NOMO-1 (cell line): ENCODE measurements at regions not wholly inside any gene's neighbourhood (a gene's known extent, or its start where the extent isn't known, plus 50 kb on each side); places are given as distances from the start of the nearest gene placed in this dataset.
"Not testable (repeated sequence)": the region's sequence is repeated elsewhere in the genome, so short reads cannot be mapped to it uniquely, and the experiment has no call there.

Experiments used
- DNase-seq, 2 experiments: peaks; one replicate each; lab custom pipeline; 2025; ENCODE audit not compliant: unreplicated experiment in 2 of 2; lab: John Stamatoyannopoulos, UW

GRCh38 chrX:16067886-16068515 is 55.4 kb upstream of the GRPR start:
- peak; percentile 26 to 46 for DNase-seq

DNA sequence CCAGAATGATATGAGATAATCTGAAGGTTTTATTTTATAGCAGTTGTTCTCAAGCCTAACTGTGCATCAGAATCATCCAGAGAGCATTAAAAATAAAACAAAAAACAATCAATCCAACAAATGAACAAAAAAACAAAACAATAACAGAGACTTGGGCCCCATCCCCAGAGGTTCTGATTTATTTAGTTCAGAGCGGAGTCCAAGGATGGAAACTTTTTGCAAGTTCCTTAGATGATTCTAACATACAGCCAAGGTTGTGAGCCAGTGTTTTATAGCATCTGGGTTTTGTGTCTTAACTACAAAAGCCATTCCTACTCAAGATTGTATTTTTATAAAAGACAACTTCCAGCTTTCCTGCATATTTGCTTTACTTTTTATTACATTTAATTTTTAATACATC is 59.4 kb upstream of the GRPR start:
- DNase-seq = no peak

- DNase-seq = no peak
These were observed 60.2 kb upstream of the GRPR start for GRCh38 chrX:16063141-16063540.

DNA sequence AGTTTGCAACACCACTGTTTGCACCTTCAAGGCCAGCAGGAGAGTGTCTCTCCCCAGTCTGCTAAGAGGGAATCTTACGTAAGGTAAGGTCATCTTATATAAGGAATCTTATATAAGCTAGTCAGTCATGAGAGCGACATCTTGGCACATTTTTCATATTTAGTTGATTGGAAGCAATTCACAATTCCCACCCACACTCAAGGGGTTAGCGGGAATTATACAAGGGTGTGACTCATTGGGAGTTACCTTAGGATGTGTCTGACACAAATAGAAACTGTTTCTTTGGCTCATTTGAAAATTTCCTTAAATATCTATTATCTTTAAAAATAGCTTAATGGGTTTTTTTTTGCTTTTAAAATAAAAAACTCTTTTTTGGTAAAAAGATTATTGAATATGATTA is 62.1 kb upstream of the GRPR start:
- DNase-seq = no peak

DNA sequence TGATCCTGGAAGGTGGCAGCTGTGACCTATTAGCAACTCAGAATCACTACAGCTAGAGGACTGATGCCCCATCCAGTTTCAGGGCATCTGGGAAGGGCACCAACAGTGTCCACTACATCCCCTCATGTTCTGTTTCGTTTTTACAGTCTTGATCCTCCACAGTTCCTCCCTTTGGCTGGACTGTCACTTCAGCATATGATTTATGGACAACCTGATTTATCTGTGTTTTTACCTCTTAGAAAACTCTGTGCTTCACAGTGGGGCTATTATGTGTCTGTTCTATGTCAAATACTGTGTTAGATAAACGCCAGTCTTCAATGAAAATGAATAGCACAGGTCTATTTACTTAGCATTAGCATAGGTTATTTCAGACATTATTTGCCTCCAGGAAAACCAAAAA is 63.1 kb upstream of the GRPR start:
- DNase-seq = no peak

DNA sequence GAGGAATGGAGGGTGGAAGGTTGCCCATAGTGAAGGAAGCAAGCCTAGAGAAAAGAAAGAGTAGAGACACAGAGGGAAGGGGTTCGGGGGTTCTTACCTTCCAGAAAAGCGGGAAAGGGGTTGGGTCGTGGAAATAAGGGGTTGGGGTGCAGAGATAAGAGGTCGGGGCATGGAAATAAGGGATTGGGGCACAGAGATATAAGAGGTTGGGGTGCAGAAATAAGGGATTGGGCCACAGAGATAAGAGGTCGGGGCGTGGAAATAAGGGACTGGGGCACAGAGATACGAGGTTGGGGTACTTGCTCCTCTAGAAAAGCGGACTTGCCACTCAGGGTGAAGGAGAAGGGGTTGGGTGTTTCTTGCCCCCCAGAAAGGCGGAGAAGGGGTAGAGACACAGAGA is 74.2 kb upstream of the GRPR start:
- DNase-seq = not testable (repeated sequence)

GRCh38 chrX:16042980-16043379 is 80.4 kb upstream of the GRPR start:
- DNase-seq = no peak

GRCh38 chrX:16039834-16040233 is 83.5 kb upstream of the GRPR start:
- no peak for DNase-seq

GRCh38 chrX:16039363-16039762 is 84.0 kb upstream of the GRPR start:
- no peak for DNase-seq

DNA sequence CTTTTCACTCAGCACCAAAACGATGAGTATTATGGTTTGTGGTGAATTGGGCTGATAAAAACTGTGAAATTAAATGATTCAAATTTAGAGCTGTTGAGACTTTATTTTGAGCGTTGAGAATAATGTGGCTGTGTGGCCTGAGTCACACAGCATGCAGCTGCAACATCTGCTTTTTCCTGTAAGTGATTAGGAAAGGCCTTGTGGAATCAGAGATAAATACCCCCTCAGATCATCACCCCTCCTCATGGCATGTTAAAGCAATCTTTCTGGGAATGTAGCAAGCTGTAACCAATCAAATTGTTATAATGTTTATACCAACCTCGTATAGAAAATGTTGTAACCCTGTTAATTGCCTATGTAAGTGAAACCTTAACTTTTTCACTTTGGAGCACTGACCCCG is 90.0 kb upstream of the GRPR start:
- DNase-seq = peak in 1 of 2 experiments; percentile 33

GRCh38 chrX:16028576-16028975 is 94.8 kb upstream of the GRPR start:
- peak; percentile 46 to 83 for DNase-seq

DNA sequence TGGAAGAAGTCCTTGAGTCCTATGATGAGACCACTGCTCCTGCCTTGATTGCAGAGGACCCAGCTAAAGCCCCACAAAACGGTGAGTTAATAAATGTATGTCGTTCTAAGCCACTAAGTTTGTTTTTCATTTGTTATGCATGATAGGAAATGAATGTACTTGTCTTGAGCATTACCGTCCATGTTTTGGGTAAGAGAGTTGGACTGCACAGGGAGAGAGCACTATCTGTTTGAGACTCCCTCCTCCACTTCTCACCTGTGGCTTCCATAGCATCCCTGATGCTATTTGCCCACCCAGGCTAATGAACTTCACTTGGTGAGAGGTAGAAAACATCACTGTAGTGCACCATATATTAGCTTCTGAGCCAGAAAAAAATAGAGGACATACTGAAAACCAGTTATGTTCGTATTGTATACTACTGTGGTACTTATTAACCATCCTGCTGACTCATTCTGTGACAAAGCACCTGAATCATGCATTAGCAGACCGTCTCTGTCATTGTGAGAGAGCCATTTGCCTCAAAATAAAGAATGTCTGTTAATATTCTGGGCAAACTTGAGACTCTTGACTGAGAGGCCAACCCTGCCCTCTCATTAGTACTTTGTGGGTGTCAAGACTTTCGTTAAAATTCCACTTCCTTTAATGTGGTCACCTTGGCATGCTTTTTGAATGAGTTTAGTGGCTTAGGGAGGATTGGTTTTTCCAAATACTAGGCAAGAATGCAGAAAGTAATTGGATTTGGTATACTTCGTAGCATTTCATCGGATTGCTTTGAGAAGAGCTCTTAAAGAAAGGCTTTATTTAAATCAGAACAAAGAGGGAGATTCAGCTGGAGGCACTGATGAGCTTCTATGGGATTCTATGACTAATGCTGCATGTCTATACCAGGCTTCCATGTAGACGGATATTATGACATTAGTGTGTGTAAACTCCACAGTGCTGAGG is 99.3 kb upstream of the GRPR start:
- peak; percentile 59 to 77 for DNase-seq

- DNase-seq = peak in 1 of 2 experiments; percentile 24
These were observed 100.7 kb upstream of the GRPR start for GRCh38 chrX:16022580-16023200.

DNA sequence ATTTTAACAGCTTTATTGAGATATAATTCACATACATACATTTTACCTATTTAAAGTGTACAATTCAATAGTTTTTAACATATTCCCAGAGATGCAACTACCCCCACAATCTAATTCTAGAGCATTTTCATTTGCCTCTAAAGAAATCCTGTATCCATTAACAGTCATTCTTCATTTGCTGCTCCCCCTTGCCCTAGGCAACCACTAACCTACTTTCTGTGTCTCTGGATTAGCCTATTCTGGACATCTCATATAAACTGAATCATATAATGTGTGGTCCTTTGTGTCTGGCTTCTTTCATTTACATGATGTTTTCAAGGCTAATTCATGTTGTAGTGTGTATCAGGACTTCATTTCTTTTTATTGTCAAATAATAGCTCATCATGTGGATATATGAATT is 105.1 kb upstream of the GRPR start:
- DNase-seq = no peak

DNA sequence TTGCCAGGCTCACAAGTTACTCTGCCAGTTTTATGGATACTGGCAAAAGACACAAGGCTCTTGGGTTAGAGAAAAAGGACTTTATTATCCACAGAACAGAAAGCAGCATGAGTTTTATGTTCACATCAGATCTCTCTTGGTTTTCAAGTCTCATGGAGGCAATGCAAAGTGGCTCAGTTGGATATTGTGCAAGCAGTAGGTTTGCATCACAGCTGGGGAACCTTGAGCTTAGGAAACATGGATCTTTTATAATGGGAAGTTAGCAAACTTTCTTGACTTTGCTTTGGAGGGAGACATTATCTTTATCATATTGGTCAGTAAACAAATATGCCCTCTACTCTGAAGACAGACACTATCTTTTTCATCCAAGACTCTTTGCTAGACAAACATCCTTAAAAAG is 109.2 kb upstream of the GRPR start:
- DNase-seq = peak; percentile 21 to 42

- no peak for DNase-seq
These were observed 111.1 kb upstream of the GRPR start for GRCh38 chrX:16012250-16012649.

DNA sequence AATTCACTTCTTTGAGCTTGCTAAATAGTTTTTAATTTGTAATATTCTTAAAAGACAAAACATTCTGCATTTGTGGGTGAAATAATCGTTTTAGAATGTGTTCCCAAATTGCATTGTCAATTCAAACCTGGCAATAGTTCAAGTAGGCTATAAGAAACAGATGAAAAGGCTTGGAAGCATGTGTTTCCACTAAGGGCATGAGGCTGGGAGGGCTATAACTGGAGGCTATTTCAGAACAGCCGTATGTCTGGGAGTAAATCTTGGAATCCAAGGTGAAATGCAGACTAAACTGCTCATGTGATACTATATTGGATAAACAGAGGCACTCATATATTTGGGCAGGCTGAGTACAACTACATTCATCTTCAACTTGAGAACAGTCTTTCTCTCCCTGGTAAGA is 117.4 kb upstream of the GRPR start:
- DNase-seq = no peak

- DNase-seq = no peak
These were observed 121.2 kb upstream of the GRPR start for GRCh38 chrX:16002185-16002584.

DNA sequence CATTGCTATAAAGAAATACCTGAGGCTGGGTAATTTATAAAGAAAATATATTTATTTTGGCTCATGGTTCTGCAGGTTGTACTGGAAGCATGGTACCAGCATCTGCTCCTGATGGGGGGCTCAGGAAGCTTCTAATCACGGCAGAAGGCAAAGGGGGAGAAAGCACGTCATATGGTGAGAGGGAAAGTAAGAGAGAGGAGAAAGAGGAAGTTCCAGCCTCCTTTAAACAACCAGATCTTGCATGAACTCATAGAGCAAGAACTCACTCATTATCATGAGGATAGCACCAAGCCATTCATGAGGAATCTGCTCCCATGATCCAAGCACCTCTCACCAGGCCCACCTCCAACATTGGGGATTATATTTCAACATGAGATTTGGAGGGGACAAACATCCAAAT is 125.0 kb upstream of the GRPR start:
- DNase-seq = peak in 1 of 2 experiments; percentile 24

DNA sequence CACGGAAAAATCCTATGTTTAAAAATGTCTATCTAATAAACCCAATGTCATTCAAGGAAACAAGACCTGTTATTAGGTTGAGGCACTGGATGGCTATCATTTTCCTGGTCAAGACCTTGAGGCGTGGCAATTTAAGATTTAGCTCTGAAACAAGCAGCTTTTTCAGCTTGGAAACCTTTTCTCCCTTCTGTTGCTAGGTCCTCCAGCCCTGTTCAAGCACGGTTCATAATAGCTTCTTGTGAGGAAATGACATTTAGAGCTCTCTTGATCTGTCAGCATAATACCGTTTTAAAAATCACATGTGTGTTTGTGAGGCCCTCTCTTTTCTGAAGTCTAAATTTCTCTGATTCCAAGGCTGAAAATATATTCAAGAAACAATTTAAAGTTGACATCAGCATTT is 133.6 kb upstream of the GRPR start:
- no peak for DNase-seq

GRCh38 chrX:15988661-15989603 is 134.3 kb upstream of the AP1S2 start:
- no peak for DNase-seq
